HCT116 (cell line): ENCODE measurements at regions not wholly inside any gene's neighbourhood (a gene's known extent, or its start where the extent isn't known, plus 50 kb on each side); places are given as distances from the start of the nearest gene placed in this dataset.

Experiments
- ATAC-seq: fragments of 200-7000 bp; cut with Tn5 transposase; 2 replicates; pipeline ENCODE4 v1.9.1; 2020; ENCODE audit warnings: mild to moderate bottlenecking, moderate library complexity
- BruUV-seq: library from RNA; stranded (reverse); fragments of 400-500 nt; replicated peaks from 2 replicates; lab custom pipeline; 2021; lab: Mats Ljungman, UMichigan
- CTCF ChIA-PET: fragments of 300-600 bp; sonication (Branson Sonifier 250); formaldehyde crosslinking; loops from one replicate; lab custom pipeline; 2021; ENCODE audit warnings: antibody characterized with exemption; lab: Charles Lee
- POLR2A ChIA-PET: fragments of 300-600, 350-600 bp; sonication (Branson Sonifier 250); formaldehyde crosslinking; loops from one replicate; lab custom pipeline; 2021; ENCODE audit warnings: antibody characterized with exemption; lab: Charles Lee
- RAD21 ChIA-PET, 2 experiments: fragments of 300-600 bp; sonication (Branson Sonifier 250); formaldehyde crosslinking; loops; one replicate each; lab custom pipeline; 2023; ENCODE audit warnings: low total read pairs in 2 of 2; ENCODE audit not compliant: uncharacterized antibody in 2 of 2, unreplicated experiment in 2 of 2, low non-redundant PET in 1 of 2; lab: Charles Lee
- DNase-seq: peaks from one replicate; pipeline ENCODE4 v3.0.0-alpha.2; 2010; ENCODE audit warnings: low read depth, low spot score
- H2AFZ ChIP-seq: fragments of 200-600 bp; shearing (Covaris generic), sonication (generic); 2 replicates; pipeline ENCODE4 v1.6.1; 2017; ENCODE audit warnings: low read depth, mixed run types, mixed read lengths, antibody characterized with exemption, low read length; ENCODE audit not compliant: poor library complexity, severe bottlenecking
- H3K27ac ChIP-seq: 2 replicates; pipeline ENCODE4 v1.5.1; 2012; ENCODE audit warnings: low read depth, low read length
- H3K27me3 ChIP-seq: fragments of 200-600 bp; sonication (generic); 2 replicates; pipeline ENCODE4 v1.6.1; 2016; ENCODE audit warnings: mixed run types, low read length, mixed read lengths; ENCODE audit not compliant: insufficient read depth
- H3K36me3 ChIP-seq, 2 experiments: fragments of 200-500 bp in 1 of 2; fragments of 200-600 bp in 1 of 2; sonication (Bioruptor generic) in 1 of 2; sonication (generic) in 1 of 2; 2 replicates each; pipeline versions ENCODE4 v1.5.1 to v1.6.1; 2014 to 2016; ENCODE audit warnings: low read length in 2 of 2, inconsistent platforms in 1 of 2, mixed read lengths in 1 of 2, mixed run types in 1 of 2; ENCODE audit not compliant: insufficient read depth in 2 of 2, control insufficient read depth in 1 of 2
- H3K4me1 ChIP-seq, 2 experiments: fragments of 200-600 bp in 1 of 2; sonication (generic) in 1 of 2; 2 replicates each; pipeline versions ENCODE4 v1.5.1 to v1.6.1; 2012 to 2017; ENCODE audit warnings: low read length in 2 of 2, inconsistent platforms in 1 of 2, mild to moderate bottlenecking in 1 of 2, mixed read lengths in 1 of 2, mixed run types in 1 of 2, moderate library complexity in 1 of 2; ENCODE audit not compliant: insufficient read depth in 2 of 2, control insufficient read depth in 1 of 2
- H3K4me2 ChIP-seq: fragments of 200-600 bp; sonication (generic); 2 replicates; pipeline ENCODE4 v1.6.1; 2017; ENCODE audit warnings: mixed run types, low read length, mixed read lengths
- H3K4me3 ChIP-seq, 2 experiments: fragments of 200-600 bp in 1 of 2; sonication (generic) in 1 of 2; replicated peaks in 1 of 2; 2 replicates each; pipeline ENCODE4 v1.5.1; 2011 to 2016; ENCODE audit warnings: low read length in 2 of 2, control low read depth in 1 of 2, low read depth in 1 of 2, mild to moderate bottlenecking in 1 of 2, mixed read lengths in 1 of 2, mixed run types in 1 of 2
- H3K79me2 ChIP-seq: fragments of 200-600 bp; sonication (generic); 2 replicates; pipeline ENCODE4 v1.6.1; 2017; ENCODE audit warnings: mild to moderate bottlenecking, mixed run types, low read length, moderate library complexity, mixed read lengths; ENCODE audit not compliant: insufficient read depth
- H3K9ac ChIP-seq: fragments of 200-600 bp; sonication (generic); 2 replicates; pipeline ENCODE4 v1.6.1; 2016; ENCODE audit warnings: low read length, mixed read lengths
- H3K9me2 ChIP-seq: fragments of 200-600 bp; sonication (generic), shearing (Covaris generic); 2 replicates; pipeline ENCODE4 v1.6.1; 2017; ENCODE audit warnings: mixed run types, mild to moderate bottlenecking, moderate library complexity; ENCODE audit not compliant: insufficient read depth
- H3K9me3 ChIP-seq, 2 experiments: fragments of 200-500 bp in 1 of 2; fragments of 200-600 bp in 1 of 2; sonication (Bioruptor generic) in 1 of 2; sonication (generic) in 1 of 2; 2 replicates each; pipeline ENCODE4 v1.6.1; 2014 to 2017; ENCODE audit warnings: low read length in 2 of 2, mixed read lengths in 2 of 2, inconsistent platforms in 1 of 2, low read depth in 1 of 2, mild to moderate bottlenecking in 1 of 2, mixed run types in 1 of 2, moderate library complexity in 1 of 2; ENCODE audit not compliant: control insufficient read depth in 1 of 2, insufficient read depth in 1 of 2
- H4K20me1 ChIP-seq: fragments of 200-600 bp; sonication (generic), shearing (Covaris generic); 2 replicates; pipeline ENCODE4 v1.6.1; 2017; ENCODE audit warnings: mixed run types, mild to moderate bottlenecking, moderate library complexity; ENCODE audit not compliant: insufficient read depth
- ATF3 ChIP-seq: IDR thresholded peaks from 2 replicates; pipeline ENCODE4 v1.6.1; 2012
- CEBPB ChIP-seq: IDR thresholded peaks from 2 replicates; pipeline ENCODE4 v1.6.1; 2012; ENCODE audit warnings: low read depth
- EZH2 ChIP-seq: fragments of 200-600 bp; sonication (generic); IDR thresholded peaks from 2 replicates; pipeline ENCODE4 v1.6.1; 2017; ENCODE audit warnings: antibody characterized with exemption, mixed run types
- EZH2phosphoT487 ChIP-seq: fragments of 200-600 bp; IDR thresholded peaks from 2 replicates; pipeline ENCODE4 v1.6.1; 2018; ENCODE audit warnings: antibody characterized with exemption, borderline replicate concordance
- POLR2A ChIP-seq: IDR thresholded peaks from 2 replicates; pipeline ENCODE4 v1.7.0; 2011; ENCODE audit warnings: borderline replicate concordance; ENCODE audit not compliant: insufficient read depth, insufficient read length; ENCODE audit errors: extremely low read depth
- RAD21 ChIP-seq: IDR thresholded peaks from 2 replicates; pipeline ENCODE4 v1.6.1; 2012; ENCODE audit warnings: low read depth, mild to moderate bottlenecking
- REST ChIP-seq: IDR thresholded peaks from 2 replicates; pipeline ENCODE4 v1.6.1; 2012; ENCODE audit warnings: low read depth
- SIN3A ChIP-seq: IDR thresholded peaks from 2 replicates; pipeline ENCODE4 v1.6.1; 2012; ENCODE audit warnings: low read depth
- SP1 ChIP-seq: IDR thresholded peaks from 2 replicates; pipeline ENCODE4 v1.6.1; 2012; ENCODE audit warnings: low read depth
- TCF7L2 ChIP-seq: IDR thresholded peaks from 2 replicates; pipeline ENCODE4 v1.7.0; 2011; ENCODE audit warnings: borderline replicate concordance, inconsistent platforms; ENCODE audit not compliant: insufficient read depth, insufficient read length; ENCODE audit errors: extremely low read depth
- YY1 ChIP-seq: IDR thresholded peaks from 2 replicates; pipeline ENCODE4 v1.6.1; 2011; ENCODE audit warnings: low read length, low read depth, moderate library complexity, mild to moderate bottlenecking; ENCODE audit not compliant: insufficient replicate concordance; ENCODE audit errors: extremely low read depth
- intact Hi-C: fragments of 100-400 bp; cut with micrococcal nuclease; formaldehyde crosslinking; loops from 2 replicates; pipeline ENCODE4 v1.10.0; 2022

GRCh38 chr2:30037016-30037415 lies 109.8 kb upstream of the YPEL5 start:
- Histone ChIP-seq H3K27me3 (peaks cover 59% of the 10 kb centered on the region), H3K27ac (no peak overlapping the region), H4K20me1 (no peaks in the 10 kb centered on the region), H3K9ac (no peak overlapping the region), H3K9me3 (no peaks in the 10 kb centered on the region), H3K4me2 (no peak overlapping the region), H3K79me2 (no peaks in the 10 kb centered on the region), H3K9me2 (no peaks in the 10 kb centered on the region), H3K4me3 (no peak overlapping the region), H3K36me3 (no peaks in the 10 kb centered on the region), H2AFZ (no peak overlapping the region)
- ChIA-PET RAD21 (no interaction called here), POLR2A (no interaction called here)
- BruUV-seq = no TSS peak
- ATAC-seq (no peak), DNase-seq (no peak)
- intact Hi-C loops = no loop called here
- TF ChIP-seq EZH2phosphoT487 (no peak), ATF3 (no peak), RAD21 (no peak), SIN3A (no peak), TCF7L2 (no peak), POLR2A (no peak), SP1 (no peak), YY1 (no peak), EZH2 (no peak), REST (no peak), CEBPB (no peak)
- TF ChIP-seq, all 23 proteins: peak for 0
- H3K4me1 ChIP-seq = no peaks in the 10 kb centered on the region
- CTCF ChIA-PET = no interaction called here
